HG03139 (cell line): ENCODE measurements at regions not wholly inside any gene's neighbourhood (a gene's known extent, or its start where the extent isn't known, plus 50 kb on each side); places are given as distances from the start of the nearest gene placed in this dataset.

Source experiments
- ATAC-seq: cut with Tn5 transposase; IDR thresholded peaks from one replicate; pipeline ENCODE4 v1.9.1; 2021; ENCODE audit not compliant: unreplicated experiment

GRCh38 chr2:129762386-129763189, 216.9 kb upstream of the RAB6C start:
- ATAC-seq = no peak

- no peak for ATAC-seq
Measured at GRCh38 chr2:129763190-129763846, 216.1 kb upstream of the RAB6C start.

- no peak for ATAC-seq
Measured at GRCh38 chr2:129763966-129764365, 215.5 kb upstream of the RAB6C start.

GRCh38 chr2:129764376-129765325, 214.8 kb upstream of the RAB6C start:
- no peak for ATAC-seq

GRCh38 chr2:129765326-129765677, 214.2 kb upstream of the RAB6C start:
- no peak for ATAC-seq

- no peak for ATAC-seq
Measured at GRCh38 chr2:129765678-129766351, 213.7 kb upstream of the RAB6C start.

GRCh38 chr2:129766374-129766993, 213.0 kb upstream of the RAB6C start:
- ATAC-seq = no peak

- no peak for ATAC-seq
Measured at GRCh38 chr2:129767346-129768035, 212.0 kb upstream of the RAB6C start.

- no peak for ATAC-seq
Measured at GRCh38 chr2:129768036-129768386, 211.5 kb upstream of the RAB6C start.

GRCh38 chr2:129768485-129769184, 210.8 kb upstream of the RAB6C start:
- ATAC-seq = no peak

GRCh38 chr2:129769185-129769991, 210.1 kb upstream of the RAB6C start:
- no peak for ATAC-seq

GRCh38 chr2:129771418-129772189, 207.9 kb upstream of the RAB6C start:
- no peak for ATAC-seq

- ATAC-seq = no peak
Measured at GRCh38 chr2:129772190-129772579, 207.3 kb upstream of the RAB6C start.

GRCh38 chr2:129775952-129776653, 203.4 kb upstream of the RAB6C start:
- no peak for ATAC-seq

- ATAC-seq = no peak
Measured at GRCh38 chr2:129777146-129777545, 202.3 kb upstream of the RAB6C start.

GRCh38 chr2:129777762-129778583, 201.5 kb upstream of the RAB6C start:
- no peak for ATAC-seq

GRCh38 chr2:129778584-129778877, 200.9 kb upstream of the RAB6C start:
- no peak for ATAC-seq
